Activated CD8-positive, alpha-beta T cell treated with anti-CD3 and anti-CD28 coated beads for 36 hours (primary cell): ENCODE measurements at regions not wholly inside any gene's neighbourhood (a gene's known extent, or its start where the extent isn't known, plus 50 kb on each side); places are given as distances from the start of the nearest gene placed in this dataset.

Source experiments
- ATAC-seq: fragments of 200-7000 bp; cut with Tn5 transposase; one replicate; pipeline ENCODE4 v1.10.0; 2021; ENCODE audit warnings: mild to moderate bottlenecking, moderate library complexity
- CTCF ChIA-PET: fragments of 350-600 bp; sonication (Branson Sonifier 250); formaldehyde crosslinking; loops from one replicate; lab custom pipeline; 2021; ENCODE audit warnings: antibody characterized with exemption; lab: Charles Lee
- POLR2A ChIA-PET: fragments of 350-600 bp; sonication (Branson Sonifier 250); formaldehyde crosslinking; loops from one replicate; lab custom pipeline; 2021; ENCODE audit warnings: antibody characterized with exemption; lab: Charles Lee
- DNase-seq: peaks from one replicate; pipeline ENCODE4 v3.0.0-alpha.2; 2020
- H3K27ac Mint-ChIP-seq: one replicate; pipeline ENCODE4 v1.8.0; 2021; ENCODE audit warnings: mild to moderate bottlenecking, mixed read lengths
- H3K27me3 Mint-ChIP-seq: one replicate; pipeline ENCODE4 v1.8.0; 2021; ENCODE audit warnings: mixed read lengths
- H3K36me3 Mint-ChIP-seq: one replicate; pipeline ENCODE4 v1.8.0; 2021; ENCODE audit warnings: low read depth, mixed read lengths
- H3K4me1 Mint-ChIP-seq: one replicate; pipeline ENCODE4 v1.8.0; 2021; ENCODE audit warnings: low read depth, mixed read lengths
- H3K4me3 Mint-ChIP-seq: one replicate; pipeline ENCODE4 v1.8.0; 2021; ENCODE audit warnings: mild to moderate bottlenecking, moderate library complexity, mixed read lengths
- H3K9me3 Mint-ChIP-seq: one replicate; pipeline ENCODE4 v1.8.0; 2021; ENCODE audit warnings: mixed read lengths
- intact Hi-C: fragments of 100-400 bp; cut with micrococcal nuclease; formaldehyde crosslinking; loops from one replicate; pipeline ENCODE4 v1.10.0; 2022
- TF ChIP-seq, protein P1 (sequence below): fragments of 200-600 bp; IDR thresholded peaks from one replicate; pipeline ENCODE4 v1.8.0; 2022; ENCODE audit warnings: antibody characterized with exemption, mild to moderate bottlenecking

- H3K4me3 Mint-ChIP-seq: no peak overlapping the region
- peaks cover 2% of the 10 kb centered on the region for H3K27me3 Mint-ChIP-seq
- no peak overlapping the region for H3K27ac Mint-ChIP-seq
- ChIA-PET POLR2A (no interaction called here), CTCF (interaction anchor here (1.1 kb wide), 1 partner anchor 9 kb away, joined by 5 read pairs; no protein-coding TSS in a partner anchor)
- H3K9me3 Mint-ChIP-seq: peaks cover 4% of the 10 kb centered on the region
- H3K4me1 Mint-ChIP-seq: no peaks in the 10 kb centered on the region
- ATAC-seq: no peak
- H3K36me3 Mint-ChIP-seq: no peaks in the 10 kb centered on the region
- DNase-seq: no peak
- TF ChIP-seq, protein P1, sequence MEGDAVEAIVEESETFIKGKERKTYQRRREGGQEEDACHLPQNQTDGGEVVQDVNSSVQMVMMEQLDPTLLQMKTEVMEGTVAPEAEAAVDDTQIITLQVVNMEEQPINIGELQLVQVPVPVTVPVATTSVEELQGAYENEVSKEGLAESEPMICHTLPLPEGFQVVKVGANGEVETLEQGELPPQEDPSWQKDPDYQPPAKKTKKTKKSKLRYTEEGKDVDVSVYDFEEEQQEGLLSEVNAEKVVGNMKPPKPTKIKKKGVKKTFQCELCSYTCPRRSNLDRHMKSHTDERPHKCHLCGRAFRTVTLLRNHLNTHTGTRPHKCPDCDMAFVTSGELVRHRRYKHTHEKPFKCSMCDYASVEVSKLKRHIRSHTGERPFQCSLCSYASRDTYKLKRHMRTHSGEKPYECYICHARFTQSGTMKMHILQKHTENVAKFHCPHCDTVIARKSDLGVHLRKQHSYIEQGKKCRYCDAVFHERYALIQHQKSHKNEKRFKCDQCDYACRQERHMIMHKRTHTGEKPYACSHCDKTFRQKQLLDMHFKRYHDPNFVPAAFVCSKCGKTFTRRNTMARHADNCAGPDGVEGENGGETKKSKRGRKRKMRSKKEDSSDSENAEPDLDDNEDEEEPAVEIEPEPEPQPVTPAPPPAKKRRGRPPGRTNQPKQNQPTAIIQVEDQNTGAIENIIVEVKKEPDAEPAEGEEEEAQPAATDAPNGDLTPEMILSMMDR: no peak
- intact Hi-C loops: no loop called here
These were observed 465.3 kb downstream of the REEP3 start for GRCh38 chr10:63986536-63986935.

- intact Hi-C loops: no loop called here
- Mint-ChIP-seq H3K27ac (no peak overlapping the region), H3K9me3 (peaks cover 3% of the 10 kb centered on the region), H3K36me3 (no peaks in the 10 kb centered on the region), H3K27me3 (peaks cover under 1% of the 10 kb centered on the region), H3K4me1 (no peaks in the 10 kb centered on the region), H3K4me3 (no peak overlapping the region)
- TF ChIP-seq, protein P1: no peak
- DNase-seq (no peak), ATAC-seq (no peak)
- POLR2A ChIA-PET: no interaction called here
- CTCF ChIA-PET: interaction anchor here (1.1 kb wide), 1 partner anchor 10 kb away, joined by 5 read pairs; no protein-coding TSS in a partner anchor
These were observed 466.0 kb downstream of the REEP3 start for GRCh38 chr10:63987212-63987611.

DNA sequence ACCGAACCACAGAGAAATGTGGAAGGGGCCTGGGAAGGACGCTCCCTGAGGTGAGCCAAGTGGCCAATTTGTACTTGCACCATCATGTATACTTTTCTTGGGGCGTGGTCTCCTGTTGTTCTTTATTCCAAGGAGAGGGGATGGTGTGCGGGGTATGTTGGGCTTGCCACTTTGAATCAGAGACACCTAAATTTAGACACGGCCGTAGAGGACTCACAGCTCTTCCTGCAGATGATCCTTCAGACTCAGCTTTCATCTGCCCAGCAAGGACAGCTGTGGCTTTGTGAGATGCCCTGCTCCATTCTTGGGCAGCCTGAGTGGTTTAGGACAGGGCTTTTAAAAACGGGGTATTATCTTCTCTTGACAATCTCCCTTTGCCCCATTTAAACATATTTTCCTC lies 473.2 kb downstream of the REEP3 start:
- peaks cover 1% of the 10 kb centered on the region for H3K9me3 Mint-ChIP-seq

DNA sequence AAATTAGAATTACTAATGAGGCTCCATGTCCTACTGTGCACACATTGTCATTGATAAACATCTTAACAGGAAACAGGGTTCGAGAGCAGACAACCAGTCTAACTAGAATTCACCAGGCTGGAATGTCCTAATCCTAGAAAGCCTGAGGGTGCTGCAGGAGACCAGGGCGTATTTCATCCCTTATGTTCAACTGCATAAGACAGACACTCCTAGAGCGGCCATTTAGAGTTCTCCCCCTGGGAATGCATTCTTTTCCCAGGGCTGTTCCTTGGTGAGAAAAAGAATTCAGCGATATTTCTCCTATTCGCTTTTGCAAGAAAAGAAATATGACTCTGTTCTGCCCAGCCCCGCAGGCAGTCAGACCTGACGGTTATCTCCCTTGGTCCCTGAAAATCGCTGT lies 486.0 kb downstream of the REEP3 start:
- peaks cover 17% of the 10 kb centered on the region for H3K9me3 Mint-ChIP-seq
- H3K4me1 Mint-ChIP-seq: no peaks in the 10 kb centered on the region
- TF ChIP-seq, protein P1: no peak
- H3K27ac Mint-ChIP-seq: no peak overlapping the region
- intact Hi-C loops: no loop called here
- DNase-seq (no peak), ATAC-seq (no peak)
- ChIA-PET POLR2A (no interaction called here), CTCF (no interaction called here)
- H3K27me3 Mint-ChIP-seq: no peaks in the 10 kb centered on the region
- no peaks in the 10 kb centered on the region for H3K36me3 Mint-ChIP-seq
- no peak overlapping the region for H3K4me3 Mint-ChIP-seq

More for the DNA sequence above, 473.2 kb downstream of the REEP3 start:
- H3K4me1 Mint-ChIP-seq: no peaks in the 10 kb centered on the region
- ChIA-PET CTCF (interaction anchor here (0.7 to 1.5 kb wide), 2 partner anchors 17 to 47 kb away, joined by 4 to 6 read pairs; no protein-coding TSS in a partner anchor), POLR2A (no interaction called here)
- TF ChIP-seq, protein P1: no peak
- H3K27ac Mint-ChIP-seq: no peak overlapping the region
- no peak for DNase-seq
- H3K36me3 Mint-ChIP-seq: no peaks in the 10 kb centered on the region
- ATAC-seq: no peak
- no peaks in the 10 kb centered on the region for H3K27me3 Mint-ChIP-seq
- intact Hi-C loops: no loop called here
- no peak overlapping the region for H3K4me3 Mint-ChIP-seq

- intact Hi-C loops: no loop called here
- H3K9me3 Mint-ChIP-seq: peaks cover 14% of the 10 kb centered on the region
- no peaks in the 10 kb centered on the region for H3K27me3 Mint-ChIP-seq
- TF ChIP-seq, protein P1: no peak
- H3K27ac Mint-ChIP-seq: no peak overlapping the region
- no peaks in the 10 kb centered on the region for H3K36me3 Mint-ChIP-seq
- CTCF ChIA-PET: no interaction called here
- H3K4me3 Mint-ChIP-seq: no peak overlapping the region
- no peak for DNase-seq
- ATAC-seq: no peak
- no peaks in the 10 kb centered on the region for H3K4me1 Mint-ChIP-seq
- POLR2A ChIA-PET: no interaction called here
These were observed 489.5 kb downstream of the REEP3 start for GRCh38 chr10:64010711-64011110.
